Urinary bladder (tissue), 3 donors: ENCODE measurements at regions not wholly inside any gene's neighbourhood (a gene's known extent, or its start where the extent isn't known, plus 50 kb on each side); places are given as distances from the start of the nearest gene placed in this dataset.

Experiments used
- DNase-seq: peaks from one replicate; pipeline ENCODE4 v3.0.0-alpha.2; 2015; ENCODE audit errors: extremely low spot score
- H3K27ac ChIP-seq: one replicate; pipeline ENCODE4 v1.5.1; 2013; ENCODE audit warnings: low read depth, mild to moderate bottlenecking, moderate library complexity
- H3K36me3 ChIP-seq: one replicate; pipeline ENCODE4 v1.6.1; 2013; ENCODE audit warnings: mild to moderate bottlenecking, moderate library complexity; ENCODE audit not compliant: insufficient read depth
- H3K4me1 ChIP-seq: one replicate; pipeline ENCODE4 v1.6.1; 2013; ENCODE audit warnings: mild to moderate bottlenecking, moderate library complexity; ENCODE audit not compliant: insufficient read depth
- H3K4me3 ChIP-seq: one replicate; pipeline ENCODE4 v1.5.1; 2013; ENCODE audit warnings: low read depth, low read length
- WGBS: extraction: QIAGEN DNeasy Blood & Tissue Kit; methylation state at CpG from one replicate; pipeline ENCODE4 v1.1.7; 2013; 5-methylcytosine and 5-hydroxymethylcytosine counted together
- donor health status: healthy with polysubstance abuse.
- donor health status: healthy.

GRCh38 chr7:118013252-118014010 is 140.2 kb upstream of the CTTNBP2 start:
- H3K27ac ChIP-seq = no peak overlapping the region
- H3K36me3 ChIP-seq = no peaks in the 10 kb centered on the region
- no peak for DNase-seq
- 79% methylated on average over 2 of the region's 2 CpGs for WGBS
- H3K4me1 ChIP-seq = no peaks in the 10 kb centered on the region
- no peak overlapping the region for H3K4me3 ChIP-seq

DNA sequence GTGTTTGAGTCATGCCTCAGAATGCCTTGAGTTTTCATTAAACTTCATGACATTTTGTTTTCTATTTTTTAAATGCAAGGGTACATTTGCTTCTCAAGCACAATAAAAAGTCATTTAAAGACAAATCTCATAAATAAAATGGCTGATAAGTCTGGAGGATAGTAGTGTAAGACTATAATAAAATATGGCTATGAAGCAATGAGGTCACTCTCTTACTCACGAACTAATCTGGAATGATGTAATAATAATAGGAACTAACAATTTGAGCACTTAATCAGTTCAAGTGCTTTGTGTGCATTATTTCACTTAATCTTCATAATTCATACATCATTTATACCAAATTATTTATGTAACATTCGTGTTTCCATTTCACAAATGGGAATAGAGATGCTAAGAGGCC is 149.3 kb upstream of the CTTNBP2 start:
- no peaks in the 10 kb centered on the region for H3K4me1 ChIP-seq
- no peak overlapping the region for H3K4me3 ChIP-seq
- H3K27ac ChIP-seq = no peak overlapping the region
- 75% methylated on average over 2 of the region's 2 CpGs for WGBS
- DNase-seq = no peak
- H3K36me3 ChIP-seq = no peaks in the 10 kb centered on the region

DNA sequence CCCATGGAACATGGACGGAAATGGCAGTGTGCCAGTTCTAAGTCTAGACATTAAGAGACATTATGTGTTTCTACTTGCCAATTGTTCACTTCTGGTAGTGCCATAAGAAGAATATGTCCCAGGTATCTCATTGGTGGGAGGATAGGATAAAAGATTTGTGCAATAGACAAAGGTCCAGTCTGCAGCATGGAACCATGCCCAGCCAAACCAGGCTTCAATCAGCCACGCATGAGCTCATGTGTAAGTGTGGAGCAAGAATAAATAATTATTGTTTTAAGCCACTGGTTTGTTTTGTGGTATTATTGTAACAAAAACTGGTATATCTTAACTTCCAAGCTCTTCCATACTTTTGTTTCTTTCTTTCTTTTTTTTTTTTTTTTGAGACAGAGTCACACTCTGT is 153.6 kb upstream of the CTTNBP2 start:
- WGBS = 87% methylated on average over 2 of the region's 2 CpGs
- Histone ChIP-seq H3K36me3 (no peaks in the 10 kb centered on the region), H3K4me1 (no peaks in the 10 kb centered on the region), H3K27ac (no peak overlapping the region), H3K4me3 (no peak overlapping the region)
- no peak for DNase-seq

GRCh38 chr7:118028226-118028625 is 155.0 kb upstream of the CTTNBP2 start:
- no peak overlapping the region for H3K27ac ChIP-seq
- H3K36me3 ChIP-seq = no peaks in the 10 kb centered on the region
- H3K4me3 ChIP-seq = no peak overlapping the region
- 85% methylated on average over 5 of the region's 5 CpGs for WGBS
- no peaks in the 10 kb centered on the region for H3K4me1 ChIP-seq
- no peak for DNase-seq

- Histone ChIP-seq H3K36me3 (no peaks in the 10 kb centered on the region), H3K4me3 (no peak overlapping the region), H3K27ac (no peak overlapping the region), H3K4me1 (no peaks in the 10 kb centered on the region)
- no peak for DNase-seq
- 36% methylated on average over 6 of the region's 6 CpGs for WGBS
Measured at GRCh38 chr7:118029826-118030422, 154.0 kb upstream of the LSM8 start.

DNA sequence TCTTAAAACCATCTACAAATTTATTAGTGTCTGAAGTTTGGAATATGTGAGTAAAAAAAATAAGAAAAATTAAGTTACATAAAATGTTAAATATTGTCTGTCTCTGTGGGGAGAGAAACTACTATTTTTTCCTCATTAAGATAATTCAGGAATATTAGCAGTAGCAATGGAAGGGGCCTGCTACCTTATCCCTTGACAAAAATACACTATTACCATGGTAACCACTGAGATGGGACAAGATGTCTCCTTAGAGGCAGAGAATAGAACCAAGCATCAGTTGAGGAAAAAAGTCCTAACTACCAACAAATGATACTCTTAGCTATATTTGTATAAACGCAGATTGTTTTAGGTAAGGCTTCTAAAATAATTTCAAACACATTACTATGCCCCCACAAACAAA is 150.7 kb upstream of the LSM8 start:
- H3K4me1 ChIP-seq = no peaks in the 10 kb centered on the region
- DNase-seq = no peak
- 93% methylated on average over 1 of the region's 1 CpG for WGBS
- H3K27ac ChIP-seq = no peak overlapping the region
- H3K36me3 ChIP-seq = no peaks in the 10 kb centered on the region
- no peak overlapping the region for H3K4me3 ChIP-seq

DNA sequence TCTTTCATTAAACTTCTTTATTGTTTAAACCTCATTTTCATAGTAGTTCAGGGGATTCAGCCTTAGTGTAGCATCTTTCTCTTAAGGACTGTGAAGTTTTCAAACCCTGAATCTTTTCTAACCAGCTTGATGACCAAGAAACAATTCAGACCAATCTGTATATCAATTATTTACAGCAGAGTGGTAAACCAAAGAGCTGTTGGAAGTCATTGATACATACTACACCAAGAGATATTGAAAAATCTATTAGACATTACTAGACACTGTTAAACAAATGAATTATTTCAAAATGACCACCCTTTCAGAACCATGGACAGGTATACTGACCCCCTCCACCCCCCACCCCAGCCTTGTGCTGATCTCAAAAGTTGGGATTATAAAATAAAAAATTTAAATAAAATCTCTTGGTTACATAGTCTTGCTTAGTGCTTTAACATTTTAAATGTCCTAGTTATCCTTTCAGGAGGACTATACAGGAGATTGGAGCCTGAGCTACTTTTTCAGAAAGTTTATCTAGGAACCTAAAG is 143.9 kb upstream of the LSM8 start:
- H3K36me3 ChIP-seq = no peaks in the 10 kb centered on the region
- DNase-seq = no peak
- no peak overlapping the region for H3K27ac ChIP-seq
- H3K4me3 ChIP-seq = no peak overlapping the region
- no peaks in the 10 kb centered on the region for H3K4me1 ChIP-seq

DNA sequence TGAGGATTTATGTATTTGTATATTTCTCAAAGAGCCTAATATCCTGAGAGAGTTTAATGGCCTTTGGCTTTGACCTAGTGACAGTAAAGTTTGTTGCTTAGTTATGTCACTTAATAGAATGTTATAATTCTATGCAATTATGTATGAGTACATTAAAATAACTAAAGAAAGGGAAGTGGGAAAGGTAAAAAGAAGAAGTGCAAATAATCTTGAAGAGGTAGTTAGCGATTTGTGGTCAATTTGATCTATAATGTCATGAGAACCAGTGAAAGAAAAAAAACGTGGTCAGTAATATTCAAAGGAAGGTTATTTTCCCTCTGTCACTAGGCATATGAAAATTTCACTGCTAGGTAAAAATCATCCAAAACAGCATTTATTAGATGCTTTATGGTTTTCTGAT is 143.4 kb upstream of the LSM8 start:
- Histone ChIP-seq H3K4me1 (no peaks in the 10 kb centered on the region), H3K36me3 (no peaks in the 10 kb centered on the region), H3K4me3 (no peak overlapping the region), H3K27ac (no peak overlapping the region)
- no peak for DNase-seq
- 83% methylated on average over 2 of the region's 2 CpGs for WGBS

GRCh38 chr7:118041251-118041878 is 142.6 kb upstream of the LSM8 start:
- no peak for DNase-seq
- Histone ChIP-seq H3K36me3 (no peaks in the 10 kb centered on the region), H3K4me1 (no peaks in the 10 kb centered on the region), H3K27ac (no peak overlapping the region), H3K4me3 (no peak overlapping the region)
- 63% methylated on average over 3 of the region's 3 CpGs for WGBS

GRCh38 chr7:118045629-118046028 is 138.3 kb upstream of the LSM8 start:
- no peak overlapping the region for H3K4me3 ChIP-seq
- no peak for DNase-seq
- no peak overlapping the region for H3K27ac ChIP-seq
- 94% methylated on average over 2 of the region's 2 CpGs for WGBS
- no peaks in the 10 kb centered on the region for H3K36me3 ChIP-seq
- H3K4me1 ChIP-seq = no peaks in the 10 kb centered on the region

GRCh38 chr7:118046086-118046485 is 137.9 kb upstream of the LSM8 start:
- no peak for DNase-seq
- H3K4me1 ChIP-seq = no peaks in the 10 kb centered on the region
- H3K27ac ChIP-seq = no peak overlapping the region
- H3K36me3 ChIP-seq = no peaks in the 10 kb centered on the region
- WGBS = 90% methylated on average over 2 of the region's 2 CpGs
- H3K4me3 ChIP-seq = no peak overlapping the region

DNA sequence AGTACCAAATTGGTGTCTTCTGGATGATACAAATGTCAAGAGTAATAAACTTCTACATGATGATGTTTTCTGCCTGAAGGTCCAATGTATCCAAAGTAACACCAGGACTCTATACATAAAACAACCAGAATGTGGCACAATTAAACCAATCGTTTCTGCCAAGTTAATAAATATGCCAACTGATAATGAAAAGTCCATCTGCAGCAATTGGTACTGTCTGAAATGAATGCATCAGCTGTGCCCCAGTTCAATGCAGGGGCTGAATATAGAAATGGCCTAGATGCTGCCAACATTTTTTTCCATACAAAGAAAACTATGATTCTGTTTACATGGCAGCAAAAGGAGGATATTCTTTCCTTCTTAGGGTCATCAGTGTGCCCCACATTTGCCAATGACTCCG is 137.2 kb upstream of the LSM8 start:
- Histone ChIP-seq H3K4me1 (no peaks in the 10 kb centered on the region), H3K36me3 (no peaks in the 10 kb centered on the region), H3K27ac (no peak overlapping the region), H3K4me3 (no peak overlapping the region)
- no peak for DNase-seq
- WGBS = 64% methylated on average over 2 of the region's 2 CpGs

DNA sequence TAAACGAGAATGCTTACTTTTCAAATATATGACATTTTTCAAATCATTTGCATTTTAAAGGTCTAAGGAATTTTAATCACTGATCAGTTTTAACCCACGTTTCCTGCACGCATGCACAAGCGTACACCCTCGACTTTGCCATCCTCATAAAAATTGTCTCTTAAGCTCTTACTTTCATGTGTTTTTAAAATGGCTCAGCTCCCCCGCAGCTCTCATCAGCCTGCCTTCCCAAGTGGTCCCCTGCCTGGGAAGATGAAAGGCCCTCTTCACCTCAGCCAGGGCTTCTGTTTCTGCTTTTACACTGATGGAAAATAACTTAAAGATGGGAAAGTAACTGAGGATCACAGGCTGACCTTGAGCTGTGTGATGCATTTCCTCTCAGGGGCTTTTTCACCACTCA is 131.6 kb upstream of the LSM8 start:
- no peak overlapping the region for H3K27ac ChIP-seq
- H3K36me3 ChIP-seq = no peaks in the 10 kb centered on the region
- H3K4me3 ChIP-seq = no peak overlapping the region
- no peak for DNase-seq
- H3K4me1 ChIP-seq = no peaks in the 10 kb centered on the region
- WGBS = 47% methylated on average over 6 of the region's 6 CpGs

- no peak overlapping the region for H3K4me3 ChIP-seq
- no peak overlapping the region for H3K27ac ChIP-seq
- WGBS = 75% methylated on average over 4 of the region's 4 CpGs
Measured at GRCh38 chr7:118053353-118053752, 130.6 kb upstream of the LSM8 start.

More at GRCh38 chr7:118053353-118053752, 130.6 kb upstream of the LSM8 start:
- Histone ChIP-seq H3K36me3 (no peaks in the 10 kb centered on the region), H3K4me1 (no peaks in the 10 kb centered on the region)
- no peak for DNase-seq
